ENCODE measurements at regions not wholly inside any gene's neighbourhood (a gene's known extent, or its start where the extent isn't known, plus 50 kb on each side); places are given as distances from the start of the nearest gene placed in this dataset.

- no peak for TF ChIP-seq NRF1 (IDR thresholded peaks at IDR 0.05; ENCODE audit: low read depth, low read length)
- TF ChIP-seq CTCF (IDR thresholded peaks at IDR 0.05), result no peak
- no peak for TF ChIP-seq NFIC (IDR thresholded peaks at IDR 0.05; ENCODE audit: borderline replicate concordance)
- TF ChIP-seq FOXM1 (IDR thresholded peaks at IDR 0.05; ENCODE audit: low read depth), result no peak
- no peak for TF ChIP-seq ZBTB33 (IDR thresholded peaks at IDR 0.05; ENCODE audit: borderline replicate concordance, low read depth)
- TF ChIP-seq RXRA (IDR thresholded peaks at IDR 0.05; ENCODE audit: borderline replicate concordance, low read depth), result no peak
- no peak for TF ChIP-seq USF1 (IDR thresholded peaks at IDR 0.05; ENCODE audit: borderline replicate concordance, low read depth)
- no peak for TF ChIP-seq REST (IDR thresholded peaks at IDR 0.05; ENCODE audit: low read depth, low read length)
- no peak for TF ChIP-seq EP300 (IDR thresholded peaks at IDR 0.05; ENCODE audit: borderline replicate concordance in 1 of 2, low read depth in 1 of 2, low read length in 1 of 2)
- no peak for TF ChIP-seq MAX (IDR thresholded peaks at IDR 0.05; ENCODE audit: low read depth)
These were observed 235.2 kb upstream of the TMPO start for GRCh38 chr12:98280152-98280551.

Measured in SK-N-SH (cell line).